GM18508 (cell line): ENCODE measurements at regions not wholly inside any gene's neighbourhood (a gene's known extent, or its start where the extent isn't known, plus 50 kb on each side); places are given as distances from the start of the nearest gene placed in this dataset.

ENCODE experiments used
- ATAC-seq: cut with Tn5 transposase; IDR thresholded peaks from one replicate; pipeline ENCODE4 v1.9.1; 2021; ENCODE audit warnings: moderate number of reproducible peaks; ENCODE audit not compliant: insufficient read depth, unreplicated experiment

- no peak for ATAC-seq
Observed at GRCh38 chr11:15374418-15374817, 259.7 kb downstream of the INSC start.

- ATAC-seq = no peak
Observed at GRCh38 chr11:15378941-15379340, 264.2 kb downstream of the INSC start.

GRCh38 chr11:15379483-15379882 is 264.8 kb downstream of the INSC start:
- ATAC-seq = no peak

- no peak for ATAC-seq
Observed at GRCh38 chr11:15390857-15391256, 276.1 kb downstream of the INSC start.

- no peak for ATAC-seq
Observed at GRCh38 chr11:15396778-15397177, 282.1 kb downstream of the INSC start.

GRCh38 chr11:15406851-15407351 is 292.2 kb downstream of the INSC start:
- ATAC-seq = no peak

GRCh38 chr11:15412054-15412453 is 297.3 kb downstream of the INSC start:
- no peak for ATAC-seq

GRCh38 chr11:15418921-15419320 is 304.2 kb downstream of the INSC start:
- ATAC-seq = no peak

- ATAC-seq = no peak
Observed at GRCh38 chr11:15419696-15420095, 305.0 kb downstream of the INSC start.

GRCh38 chr11:15430381-15430780 is 315.7 kb downstream of the INSC start:
- ATAC-seq = no peak

GRCh38 chr11:15434529-15434928 is 319.8 kb downstream of the INSC start:
- no peak for ATAC-seq

- no peak for ATAC-seq
Observed at GRCh38 chr11:15446315-15446714, 331.6 kb downstream of the INSC start.

GRCh38 chr11:15446929-15447328 is 332.2 kb downstream of the INSC start:
- ATAC-seq = no peak

GRCh38 chr11:15451713-15452112 is 337.0 kb downstream of the INSC start:
- ATAC-seq = no peak

- ATAC-seq = no peak
Observed at GRCh38 chr11:15453211-15453765, 338.6 kb downstream of the INSC start.

- ATAC-seq = no peak
Observed at GRCh38 chr11:15468466-15468865, 353.7 kb downstream of the INSC start.

- ATAC-seq = no peak
Observed at GRCh38 chr11:15471048-15471894, 356.5 kb downstream of the INSC start.

- ATAC-seq = no peak
Observed at GRCh38 chr11:15471895-15472799, 357.4 kb downstream of the INSC start.

- peak; percentile 59 for ATAC-seq
Observed at GRCh38 chr11:15473954-15474837, 359.5 kb downstream of the INSC start.
